ENCODE measurements at regions not wholly inside any gene's neighbourhood (a gene's known extent, or its start where the extent isn't known, plus 50 kb on each side); places are given as distances from the start of the nearest gene placed in this dataset.

DNA sequence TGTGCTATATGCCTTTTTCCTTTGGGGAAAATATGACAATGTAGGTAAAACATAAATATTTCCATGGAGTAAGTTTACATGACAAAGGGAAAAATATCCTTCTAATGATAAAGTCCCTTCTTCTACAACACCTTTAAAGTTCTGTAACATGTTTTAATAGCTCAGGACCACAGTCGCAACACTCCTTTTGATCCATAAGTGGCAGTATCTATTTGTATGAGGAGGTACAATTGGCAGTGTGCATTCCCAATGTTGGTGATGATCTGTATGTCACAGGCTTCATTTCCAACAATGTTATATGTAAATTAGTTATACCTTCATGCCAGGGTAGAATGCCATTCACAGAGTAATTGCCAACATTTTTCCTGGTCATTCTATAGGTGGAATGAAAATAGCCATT, 127.1 kb upstream of the CCNH start:
- TF ChIP-seq EZH2 (IDR thresholded peaks at IDR 0.05; ENCODE audit: insufficient read depth, poor library complexity, severe bottlenecking) (no peak), EZH2phosphoT487 (IDR thresholded peaks at IDR 0.05; ENCODE audit: insufficient read depth, low read depth) (no peak)

Data from GM23248 (cell line).